Upper lobe of left lung (tissue), 4 donors: ENCODE measurements at regions not wholly inside any gene's neighbourhood (a gene's known extent, or its start where the extent isn't known, plus 50 kb on each side); places are given as distances from the start of the nearest gene placed in this dataset.

Source experiments
- CTCF ChIP-seq, 6 experiments: fragments of 450-650 bp in 4 of 6; fragments of 200-600 bp in 2 of 6; sonication (generic) in 2 of 6; IDR thresholded peaks; one replicate each; pipeline ENCODE4 v1.5.1; 2016 to 2019; ENCODE audit warnings: antibody characterized with exemption in 6 of 6
- EP300 ChIP-seq, 4 donors: sonication (generic); formaldehyde crosslinking; IDR thresholded peaks; one replicate each; pipeline ENCODE4 v1.5.1; 2017; ENCODE audit warnings: antibody characterized with exemption in 4 of 4, control low read depth in 2 of 4
- POLR2A ChIP-seq, 4 donors: fragments of 450-650 bp; IDR thresholded peaks; one replicate each; pipeline ENCODE4 v1.5.1; 2016 to 2017; ENCODE audit warnings: antibody characterized with exemption in 4 of 4, mild to moderate bottlenecking in 2 of 4

GRCh38 chr16:49010396-49010795 lies 271.2 kb downstream of the CBLN1 start:
- TF ChIP-seq EP300 (IDR thresholded peaks at IDR 0.05) (no peak), POLR2A (IDR thresholded peaks at IDR 0.05) (no peak), CTCF (IDR thresholded peaks at IDR 0.05) (no peak)
